ENCODE measurements at regions not wholly inside any gene's neighbourhood (a gene's known extent, or its start where the extent isn't known, plus 50 kb on each side); places are given as distances from the start of the nearest gene placed in this dataset.

DNA sequence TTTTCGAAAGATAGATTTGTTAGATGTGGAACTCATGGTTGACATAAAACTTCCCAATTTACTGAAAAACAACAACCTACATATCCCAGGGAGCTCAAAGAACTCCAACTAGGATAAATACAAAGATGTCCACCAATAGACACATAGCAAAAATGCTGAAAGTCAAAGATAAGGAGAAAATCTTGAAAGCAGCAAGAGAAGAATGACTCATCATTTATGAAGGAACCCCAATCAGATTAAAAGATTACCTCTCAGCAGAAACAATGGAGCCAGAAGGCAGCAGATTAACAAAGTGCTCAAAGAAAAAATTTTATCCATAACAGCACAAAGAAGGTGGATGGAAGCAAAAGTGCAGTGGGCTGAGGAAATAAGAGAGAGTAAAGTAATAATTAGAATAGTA, 908.6 kb downstream of the SORCS3 start:
- H3K27ac ChIP-seq, result no peak overlapping the region
- ATAC-seq, result no peak
- POLR2A ChIA-PET, result no interaction called here

DNA sequence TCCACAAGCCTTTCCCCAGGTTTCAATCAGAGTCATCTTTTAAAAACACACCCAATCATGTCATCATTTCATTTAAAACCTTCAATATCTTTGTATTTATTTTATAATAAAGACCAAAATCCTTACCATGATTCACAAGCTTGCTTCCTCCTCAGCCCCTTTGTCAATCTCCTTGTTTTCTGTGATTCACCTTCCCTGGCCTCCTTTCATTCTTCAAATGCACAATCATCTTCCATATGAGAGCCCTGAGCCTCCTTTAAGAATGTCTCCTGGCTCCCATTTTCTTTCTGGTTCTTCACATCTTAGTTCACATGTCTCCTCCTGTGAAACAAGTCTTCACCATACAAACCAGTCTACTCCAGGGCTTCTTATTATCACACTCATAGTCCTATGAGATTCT, 904.0 kb downstream of the SORCS3 start:
- Histone ChIP-seq H3K27ac (no peak overlapping the region), H3K9me3 (no peaks in the 10 kb centered on the region), H3K4me3 (no peak overlapping the region), H3K4me2 (no peak overlapping the region), H3K4me1 (no peaks in the 10 kb centered on the region)
- ChIA-PET POLR2A (no interaction called here), CTCF (no interaction called here)
- no peak for FAIRE-seq
- ATAC-seq, result no peak
- TF ChIP-seq KDM5A (IDR thresholded peaks at IDR 0.05), result no peak
- no peak for DNase-seq (ENCODE audit: low read depth in 1 of 2, low spot score in 1 of 2)

More for the DNA sequence above, 908.6 kb downstream of the SORCS3 start:
- no peak for DNase-seq (ENCODE audit: low read depth in 1 of 2, low spot score in 1 of 2)
- H3K4me1 ChIP-seq, result no peaks in the 10 kb centered on the region
- H3K4me2 ChIP-seq, result no peak overlapping the region
- CTCF ChIA-PET, result interaction anchor here (1.0 kb wide), 1 partner anchor 18 kb away, joined by 4 read pairs; no protein-coding TSS in a partner anchor
- no peak for FAIRE-seq
- no peaks in the 10 kb centered on the region for H3K9me3 ChIP-seq
- no peak overlapping the region for H3K4me3 ChIP-seq
- WGBS (ENCODE audit: missing lambda C conversion rate), result 28% methylated on average over 1 of the region's 1 CpG
- TF ChIP-seq TP53 (CRISPR knock-in tag; IDR thresholded peaks at IDR 0.05) (no peak), NR3C1 (IDR thresholded peaks at IDR 0.05) (no peak), HOXB5 (CRISPR knock-in tag; IDR thresholded peaks at IDR 0.05) (no peak), CHD4 (IDR thresholded peaks at IDR 0.05; ENCODE audit: borderline replicate concordance) (no peak), NFE2L2 (conservative IDR thresholded peaks at IDR 0.05; ENCODE audit: low read length) (peak; percentile 69), HOXA7 (CRISPR knock-in tag; IDR thresholded peaks at IDR 0.05) (no peak), CBX8 (IDR thresholded peaks at IDR 0.05) (no peak), HEYL (CRISPR knock-in tag; IDR thresholded peaks at IDR 0.05) (no peak), MAZ (IDR thresholded peaks at IDR 0.05; ENCODE audit: borderline replicate concordance, low read depth, low read length) (no peak), EHF (CRISPR knock-in tag; IDR thresholded peaks at IDR 0.05) (no peak), KDM5A (IDR thresholded peaks at IDR 0.05) (no peak), FOSL2 (IDR thresholded peaks at IDR 0.05) (no peak), FOSL2 (CRISPR knock-in tag; IDR thresholded peaks at IDR 0.05) (0 out of 2 replicates have a peak, but pooled peaks have one; percentile 8), BHLHE40 (IDR thresholded peaks at IDR 0.05; ENCODE audit: low read depth, low read length) (no peak), MAFK (IDR thresholded peaks at IDR 0.05; ENCODE audit: partially characterized antibody) (peak; percentile 40), RFX5 (IDR thresholded peaks at IDR 0.05) (no peak), CEBPB (IDR thresholded peaks at IDR 0.05) (no peak)
- TF ChIP-seq, protein P1, sequence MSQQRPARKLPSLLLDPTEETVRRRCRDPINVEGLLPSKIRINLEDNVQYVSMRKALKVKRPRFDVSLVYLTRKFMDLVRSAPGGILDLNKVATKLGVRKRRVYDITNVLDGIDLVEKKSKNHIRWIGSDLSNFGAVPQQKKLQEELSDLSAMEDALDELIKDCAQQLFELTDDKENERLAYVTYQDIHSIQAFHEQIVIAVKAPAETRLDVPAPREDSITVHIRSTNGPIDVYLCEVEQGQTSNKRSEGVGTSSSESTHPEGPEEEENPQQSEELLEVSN (IDR thresholded peaks at IDR 0.05; ENCODE audit: borderline replicate concordance, low read depth), result no peak
- TF ChIP-seq, protein P2, sequence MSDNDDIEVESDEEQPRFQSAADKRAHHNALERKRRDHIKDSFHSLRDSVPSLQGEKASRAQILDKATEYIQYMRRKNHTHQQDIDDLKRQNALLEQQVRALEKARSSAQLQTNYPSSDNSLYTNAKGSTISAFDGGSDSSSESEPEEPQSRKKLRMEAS (IDR thresholded peaks at IDR 0.05), result no peak
- TF ChIP-seq, protein P3, sequence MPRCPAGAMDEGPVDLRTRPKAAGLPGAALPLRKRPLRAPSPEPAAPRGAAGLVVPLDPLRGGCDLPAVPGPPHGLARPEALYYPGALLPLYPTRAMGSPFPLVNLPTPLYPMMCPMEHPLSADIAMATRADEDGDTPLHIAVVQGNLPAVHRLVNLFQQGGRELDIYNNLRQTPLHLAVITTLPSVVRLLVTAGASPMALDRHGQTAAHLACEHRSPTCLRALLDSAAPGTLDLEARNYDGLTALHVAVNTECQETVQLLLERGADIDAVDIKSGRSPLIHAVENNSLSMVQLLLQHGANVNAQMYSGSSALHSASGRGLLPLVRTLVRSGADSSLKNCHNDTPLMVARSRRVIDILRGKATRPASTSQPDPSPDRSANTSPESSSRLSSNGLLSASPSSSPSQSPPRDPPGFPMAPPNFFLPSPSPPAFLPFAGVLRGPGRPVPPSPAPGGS (IDR thresholded peaks at IDR 0.05), result no peak

DNA sequence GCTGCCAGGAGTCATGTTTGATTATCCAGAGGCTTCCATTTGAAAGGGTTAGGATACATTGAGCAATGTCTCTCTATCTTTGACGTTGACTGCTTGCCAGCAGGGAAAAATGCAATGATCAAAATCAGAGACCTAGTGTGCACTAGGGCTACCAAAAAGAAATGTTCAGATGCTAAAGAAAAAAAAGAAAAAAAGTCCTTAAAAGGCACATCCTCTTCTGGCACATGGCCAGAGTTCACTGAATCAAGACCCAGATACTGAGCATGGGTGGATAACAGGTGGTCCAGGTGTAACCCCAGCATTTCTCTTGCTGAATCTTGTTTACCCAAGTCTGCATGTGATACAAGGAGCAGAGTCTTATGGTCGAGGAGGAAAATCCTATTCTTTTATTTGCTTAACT, 899.3 kb downstream of the SORCS3 start:
- WGBS (ENCODE audit: missing lambda C conversion rate), result 0% methylated on average over 2 of the region's 2 CpGs
- no peak for TF ChIP-seq KDM5A (IDR thresholded peaks at IDR 0.05)
- TF ChIP-seq KDM1A (IDR thresholded peaks at IDR 0.05; ENCODE audit: low read depth), result no peak
- TF ChIP-seq, protein P4, sequence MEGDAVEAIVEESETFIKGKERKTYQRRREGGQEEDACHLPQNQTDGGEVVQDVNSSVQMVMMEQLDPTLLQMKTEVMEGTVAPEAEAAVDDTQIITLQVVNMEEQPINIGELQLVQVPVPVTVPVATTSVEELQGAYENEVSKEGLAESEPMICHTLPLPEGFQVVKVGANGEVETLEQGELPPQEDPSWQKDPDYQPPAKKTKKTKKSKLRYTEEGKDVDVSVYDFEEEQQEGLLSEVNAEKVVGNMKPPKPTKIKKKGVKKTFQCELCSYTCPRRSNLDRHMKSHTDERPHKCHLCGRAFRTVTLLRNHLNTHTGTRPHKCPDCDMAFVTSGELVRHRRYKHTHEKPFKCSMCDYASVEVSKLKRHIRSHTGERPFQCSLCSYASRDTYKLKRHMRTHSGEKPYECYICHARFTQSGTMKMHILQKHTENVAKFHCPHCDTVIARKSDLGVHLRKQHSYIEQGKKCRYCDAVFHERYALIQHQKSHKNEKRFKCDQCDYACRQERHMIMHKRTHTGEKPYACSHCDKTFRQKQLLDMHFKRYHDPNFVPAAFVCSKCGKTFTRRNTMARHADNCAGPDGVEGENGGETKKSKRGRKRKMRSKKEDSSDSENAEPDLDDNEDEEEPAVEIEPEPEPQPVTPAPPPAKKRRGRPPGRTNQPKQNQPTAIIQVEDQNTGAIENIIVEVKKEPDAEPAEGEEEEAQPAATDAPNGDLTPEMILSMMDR (IDR thresholded peaks at IDR 0.05), result no peak
- no peak for TF ChIP-seq SMC3 (IDR thresholded peaks at IDR 0.05)
- no peak for TF ChIP-seq CEBPB (IDR thresholded peaks at IDR 0.05)
- TF ChIP-seq, protein P5, sequence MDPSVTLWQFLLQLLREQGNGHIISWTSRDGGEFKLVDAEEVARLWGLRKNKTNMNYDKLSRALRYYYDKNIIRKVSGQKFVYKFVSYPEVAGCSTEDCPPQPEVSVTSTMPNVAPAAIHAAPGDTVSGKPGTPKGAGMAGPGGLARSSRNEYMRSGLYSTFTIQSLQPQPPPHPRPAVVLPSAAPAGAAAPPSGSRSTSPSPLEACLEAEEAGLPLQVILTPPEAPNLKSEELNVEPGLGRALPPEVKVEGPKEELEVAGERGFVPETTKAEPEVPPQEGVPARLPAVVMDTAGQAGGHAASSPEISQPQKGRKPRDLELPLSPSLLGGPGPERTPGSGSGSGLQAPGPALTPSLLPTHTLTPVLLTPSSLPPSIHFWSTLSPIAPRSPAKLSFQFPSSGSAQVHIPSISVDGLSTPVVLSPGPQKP (IDR thresholded peaks at IDR 0.05; ENCODE audit: low read depth, low read length), result no peak
- TF ChIP-seq RAD21 (conservative IDR thresholded peaks at IDR 0.05 in 1 of 2, IDR thresholded peaks at IDR 0.05 in 1 of 2), result no peak
- TF ChIP-seq, protein P2 (IDR thresholded peaks at IDR 0.05), result no peak
- TF ChIP-seq, protein P1 (IDR thresholded peaks at IDR 0.05; ENCODE audit: borderline replicate concordance, low read depth), result no peak
- no peak for TF ChIP-seq ZSCAN20 (CRISPR knock-in tag; IDR thresholded peaks at IDR 0.05)
- CTCF ChIA-PET, result no interaction called here
- H3K27ac ChIP-seq, result no peak overlapping the region
- DNase-seq (ENCODE audit: low read depth in 1 of 2, low spot score in 1 of 2) (no peak), ATAC-seq (no peak), FAIRE-seq (no peak)
- H3K9me3 ChIP-seq, result no peaks in the 10 kb centered on the region
- H3K4me3 ChIP-seq, result no peak overlapping the region
- no peaks in the 10 kb centered on the region for H3K4me1 ChIP-seq
- H3K4me2 ChIP-seq, result no peak overlapping the region
- POLR2A ChIA-PET, result no interaction called here
